ENCODE measurements at regions not wholly inside any gene's neighbourhood (a gene's known extent, or its start where the extent isn't known, plus 50 kb on each side); places are given as distances from the start of the nearest gene placed in this dataset.

DNA sequence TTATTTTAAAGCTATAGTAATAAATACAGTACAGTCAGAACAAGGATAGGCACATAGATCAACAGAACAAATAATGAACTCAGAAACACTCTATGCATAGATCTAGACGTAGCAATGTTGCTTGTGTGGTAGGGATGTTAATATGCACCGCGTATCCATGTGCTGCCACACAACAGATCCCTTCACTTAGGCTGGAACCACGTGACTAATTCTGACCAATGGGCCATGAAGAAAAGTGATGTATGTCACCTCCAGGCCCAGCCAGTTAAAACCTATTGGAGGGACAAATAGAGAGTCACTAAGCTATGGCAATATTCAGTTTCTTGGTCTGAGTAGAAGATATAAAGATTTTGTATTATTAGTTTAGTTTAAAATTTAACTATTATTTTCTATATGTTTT is 91.4 kb downstream of the ADAMTS1 start:
- H3K4me2 ChIP-seq (ENCODE audit: low read length) = no peak overlapping the region
- no peaks in the 10 kb centered on the region for H3F3A ChIP-seq (ENCODE audit: insufficient read depth, low read length, poor library complexity, severe bottlenecking)
- no peaks in the 10 kb centered on the region for H3K36me3 ChIP-seq (ENCODE audit: insufficient read depth, low read length)
- no peaks in the 10 kb centered on the region for H3K9me2 ChIP-seq (ENCODE audit: insufficient read depth, low read length)
- no peak overlapping the region for H2AFZ ChIP-seq (ENCODE audit: low read depth, low read length)
- H3K27me3 ChIP-seq (ENCODE audit: insufficient read depth, low read depth, low read length) = no peaks in the 10 kb centered on the region
- no peaks in the 10 kb centered on the region for H3K9me3 ChIP-seq (ENCODE audit: low read length)
- no peaks in the 10 kb centered on the region for H4K20me1 ChIP-seq (ENCODE audit: insufficient read depth)
- no peaks in the 10 kb centered on the region for H3K79me2 ChIP-seq (replicated peaks; ENCODE audit: insufficient read depth, low read length)
- no peak overlapping the region for H3K9ac ChIP-seq (ENCODE audit: low read length)
- no peak for TF ChIP-seq TAF1 (IDR thresholded peaks at IDR 0.05; ENCODE audit: low read depth)
- no peak for TF ChIP-seq CTCF (IDR thresholded peaks at IDR 0.05; ENCODE audit: poor library complexity, severe bottlenecking)
- TF ChIP-seq REST (IDR thresholded peaks at IDR 0.05; ENCODE audit: borderline replicate concordance) = no peak
- no peak for TF ChIP-seq MXI1 (conservative IDR thresholded peaks at IDR 0.05; ENCODE audit: poor library complexity, severe bottlenecking)
- TF ChIP-seq EP300 (conservative IDR thresholded peaks at IDR 0.05; ENCODE audit: poor library complexity, severe bottlenecking) = no peak
- no peak for TF ChIP-seq EZH2 (IDR thresholded peaks at IDR 0.05; ENCODE audit: borderline replicate concordance, insufficient read depth, low read length, poor library complexity, severe bottlenecking)
- TF ChIP-seq POLR2AphosphoS5 (IDR thresholded peaks at IDR 0.05) = no peak
- H3K4me3 ChIP-seq (ENCODE audit: low read length) = no peak overlapping the region
- H3K27ac ChIP-seq (ENCODE audit: low read length) = no peak overlapping the region

DNA sequence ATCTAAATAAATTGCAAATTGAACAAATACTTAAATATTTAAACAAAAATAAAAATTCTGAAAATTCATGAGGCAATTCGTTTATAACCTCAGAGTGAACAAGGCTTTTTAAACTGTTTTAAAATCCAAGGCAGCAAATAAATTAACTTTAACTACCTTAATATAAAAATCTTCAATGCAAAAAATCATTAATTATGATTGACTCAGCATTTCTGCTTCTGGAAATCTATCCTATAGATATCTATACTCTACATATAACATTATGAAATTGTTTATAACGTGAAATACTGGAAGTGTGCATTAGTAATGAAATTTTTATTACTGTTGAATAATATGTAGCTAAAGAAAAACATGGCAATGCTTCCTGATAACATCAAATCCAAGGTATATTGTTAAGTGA is 92.4 kb downstream of the ADAMTS1 start:
- no peaks in the 10 kb centered on the region for H3K79me2 ChIP-seq (replicated peaks; ENCODE audit: insufficient read depth, low read length)
- no peak overlapping the region for H3K4me2 ChIP-seq (ENCODE audit: low read length)
- no peak overlapping the region for H2AFZ ChIP-seq (ENCODE audit: low read depth, low read length)
- H3K9ac ChIP-seq (ENCODE audit: low read length) = no peak overlapping the region
- H3K36me3 ChIP-seq (ENCODE audit: insufficient read depth, low read length) = no peaks in the 10 kb centered on the region
- no peaks in the 10 kb centered on the region for H3K27me3 ChIP-seq (ENCODE audit: insufficient read depth, low read depth, low read length)
- TF ChIP-seq TAF1 (IDR thresholded peaks at IDR 0.05; ENCODE audit: low read depth) (no peak), EZH2 (IDR thresholded peaks at IDR 0.05; ENCODE audit: borderline replicate concordance, insufficient read depth, low read length, poor library complexity, severe bottlenecking) (no peak)
- no peak overlapping the region for H3K4me3 ChIP-seq (ENCODE audit: low read length)
- no peaks in the 10 kb centered on the region for H3K9me2 ChIP-seq (ENCODE audit: insufficient read depth, low read length)
- no peaks in the 10 kb centered on the region for H4K20me1 ChIP-seq (ENCODE audit: insufficient read depth)
- no peaks in the 10 kb centered on the region for H3K9me3 ChIP-seq (ENCODE audit: low read length)
- no peaks in the 10 kb centered on the region for H3F3A ChIP-seq (ENCODE audit: insufficient read depth, low read length, poor library complexity, severe bottlenecking)
- H3K27ac ChIP-seq (ENCODE audit: low read length) = no peak overlapping the region

GRCh38 chr21:26751305-26751704 is 93.9 kb downstream of the ADAMTS1 start:
- no peaks in the 10 kb centered on the region for H3K27me3 ChIP-seq (ENCODE audit: insufficient read depth, low read depth, low read length)
- H3K4me2 ChIP-seq (ENCODE audit: low read length) = no peak overlapping the region
- peak overlapping the region; percentile 71 for H3K27ac ChIP-seq (ENCODE audit: low read length)
- no peaks in the 10 kb centered on the region for H3K36me3 ChIP-seq (ENCODE audit: insufficient read depth, low read length)
- H4K20me1 ChIP-seq (ENCODE audit: insufficient read depth) = no peaks in the 10 kb centered on the region
- no peak overlapping the region for H3K4me3 ChIP-seq (ENCODE audit: low read length)
- no peaks in the 10 kb centered on the region for H3K79me2 ChIP-seq (replicated peaks; ENCODE audit: insufficient read depth, low read length)
- H3K9ac ChIP-seq (ENCODE audit: low read length) = no peak overlapping the region
- no peak overlapping the region for H2AFZ ChIP-seq (ENCODE audit: low read depth, low read length)
- no peaks in the 10 kb centered on the region for H3K9me2 ChIP-seq (ENCODE audit: insufficient read depth, low read length)
- H3K9me3 ChIP-seq (ENCODE audit: low read length) = no peaks in the 10 kb centered on the region
- no peak for TF ChIP-seq POLR2AphosphoS5 (IDR thresholded peaks at IDR 0.05)
- no peaks in the 10 kb centered on the region for H3F3A ChIP-seq (ENCODE audit: insufficient read depth, low read length, poor library complexity, severe bottlenecking)
